ENCODE measurements at regions not wholly inside any gene's neighbourhood (a gene's known extent, or its start where the extent isn't known, plus 50 kb on each side); places are given as distances from the start of the nearest gene placed in this dataset.
"Not testable (repeated sequence)": the region's sequence is repeated elsewhere in the genome, so short reads cannot be mapped to it uniquely, and the experiment has no call there.

DNA sequence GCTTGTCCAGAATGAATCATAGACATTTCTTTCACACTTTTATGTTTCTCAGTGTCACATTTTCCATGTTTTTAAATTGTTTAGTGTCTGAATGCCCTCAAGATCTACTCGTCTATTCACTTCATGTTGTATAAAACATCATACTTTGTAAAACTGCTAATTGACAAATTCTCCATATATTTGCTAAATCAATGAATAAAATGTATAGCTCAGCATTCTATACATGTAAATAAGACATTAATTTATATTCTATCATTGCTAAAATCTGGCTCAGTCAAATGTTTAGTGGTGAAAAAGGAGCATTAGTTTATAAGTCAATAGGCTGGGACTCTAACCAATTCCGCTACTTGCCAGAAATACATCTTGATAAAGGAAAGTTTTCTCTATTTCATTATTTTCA lies 379.6 kb downstream of the NAF1 start:
- Histone ChIP-seq H3K9me3 (ENCODE audit: insufficient read depth, low read length) (no peaks in the 10 kb centered on the region), H3K4me1 (ENCODE audit: insufficient read depth, insufficient read length) (no peaks in the 10 kb centered on the region), H3K27me3 (ENCODE audit: insufficient read depth, insufficient read length) (no peaks in the 10 kb centered on the region), H3K4me3 (ENCODE audit: insufficient read length, low read depth) (no peak overlapping the region), H3K9ac (ENCODE audit: insufficient read length, low read depth) (no peak overlapping the region), H3K36me3 (ENCODE audit: insufficient read depth, insufficient read length, low read length) (no peaks in the 10 kb centered on the region)
- DNase-seq (ENCODE audit: low read depth, low spot score): no peak
- TF ChIP-seq ZNF274 (IDR thresholded peaks at IDR 0.05; ENCODE audit: low read depth, low read length) (no peak), SUZ12 (IDR thresholded peaks at IDR 0.05; ENCODE audit: extremely low read depth, insufficient read depth, insufficient read length) (no peak), YY1 (IDR thresholded peaks at IDR 0.05; ENCODE audit: insufficient read depth, insufficient read length) (no peak)

DNA sequence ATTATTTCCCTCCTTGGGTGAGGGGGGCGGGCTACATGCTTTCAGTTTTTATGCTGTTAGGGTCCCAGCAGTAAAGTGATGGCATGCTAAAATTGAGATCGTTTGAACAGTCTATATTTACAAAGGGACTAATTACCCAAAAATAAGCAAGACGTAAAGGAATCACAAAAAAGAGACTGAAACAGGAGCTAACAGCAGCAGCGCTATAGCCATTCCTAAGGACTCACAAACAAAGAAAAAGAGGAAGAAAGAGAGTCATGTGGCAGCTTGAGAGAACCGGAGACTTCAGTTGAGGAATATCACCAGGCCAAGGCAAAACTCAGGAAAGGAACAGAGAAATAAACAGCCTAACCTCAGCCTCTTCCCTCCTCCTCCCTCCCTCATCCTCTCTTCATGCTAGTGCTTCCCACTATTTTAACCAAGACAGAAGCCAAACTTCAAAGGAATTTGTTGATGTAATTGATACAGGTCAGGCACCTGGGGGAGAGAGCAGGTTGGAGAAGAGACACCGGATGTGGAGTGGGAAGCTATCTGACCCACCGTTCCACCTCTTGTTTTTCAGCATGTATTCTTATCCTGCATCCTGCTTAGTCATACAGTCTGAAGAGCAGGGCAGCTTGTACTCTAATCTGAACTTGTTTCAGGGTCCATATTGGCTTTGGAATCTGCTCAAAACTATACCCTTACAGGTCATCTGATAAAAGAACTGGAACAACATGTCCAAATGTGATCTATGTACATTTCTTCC lies 383.7 kb downstream of the NAF1 start:
- H3K4me3 ChIP-seq (ENCODE audit: insufficient read length, low read depth): no peak overlapping the region
- H3K9ac ChIP-seq (ENCODE audit: insufficient read length, low read depth): no peak overlapping the region
- no peak for DNase-seq (ENCODE audit: low read depth, low spot score)
- TF ChIP-seq YY1 (IDR thresholded peaks at IDR 0.05; ENCODE audit: insufficient read depth, insufficient read length) (no peak), ZNF274 (IDR thresholded peaks at IDR 0.05; ENCODE audit: low read depth, low read length) (no peak), SUZ12 (IDR thresholded peaks at IDR 0.05; ENCODE audit: extremely low read depth, insufficient read depth, insufficient read length) (no peak)
- H3K9me3 ChIP-seq (ENCODE audit: insufficient read depth, low read length): no peaks in the 10 kb centered on the region
- no peaks in the 10 kb centered on the region for H3K27me3 ChIP-seq (ENCODE audit: insufficient read depth, insufficient read length)
- no peaks in the 10 kb centered on the region for H3K4me1 ChIP-seq (ENCODE audit: insufficient read depth, insufficient read length)
- no peaks in the 10 kb centered on the region for H3K36me3 ChIP-seq (ENCODE audit: insufficient read depth, insufficient read length, low read length)

GRCh38 chr4:162782096-162782777 lies 384.5 kb downstream of the NAF1 start:
- Histone ChIP-seq H3K9me3 (ENCODE audit: insufficient read depth, low read length) (no peaks in the 10 kb centered on the region), H3K36me3 (ENCODE audit: insufficient read depth, insufficient read length, low read length) (no peaks in the 10 kb centered on the region), H3K27me3 (ENCODE audit: insufficient read depth, insufficient read length) (no peaks in the 10 kb centered on the region), H3K9ac (ENCODE audit: insufficient read length, low read depth) (no peak overlapping the region), H3K4me3 (ENCODE audit: insufficient read length, low read depth) (no peak overlapping the region), H3K4me1 (ENCODE audit: insufficient read depth, insufficient read length) (no peaks in the 10 kb centered on the region)
- DNase-seq (ENCODE audit: low read depth, low spot score): no peak
- TF ChIP-seq YY1 (IDR thresholded peaks at IDR 0.05; ENCODE audit: insufficient read depth, insufficient read length) (no peak), ZNF274 (IDR thresholded peaks at IDR 0.05; ENCODE audit: low read depth, low read length) (no peak), SUZ12 (IDR thresholded peaks at IDR 0.05; ENCODE audit: extremely low read depth, insufficient read depth, insufficient read length) (no peak)

DNA sequence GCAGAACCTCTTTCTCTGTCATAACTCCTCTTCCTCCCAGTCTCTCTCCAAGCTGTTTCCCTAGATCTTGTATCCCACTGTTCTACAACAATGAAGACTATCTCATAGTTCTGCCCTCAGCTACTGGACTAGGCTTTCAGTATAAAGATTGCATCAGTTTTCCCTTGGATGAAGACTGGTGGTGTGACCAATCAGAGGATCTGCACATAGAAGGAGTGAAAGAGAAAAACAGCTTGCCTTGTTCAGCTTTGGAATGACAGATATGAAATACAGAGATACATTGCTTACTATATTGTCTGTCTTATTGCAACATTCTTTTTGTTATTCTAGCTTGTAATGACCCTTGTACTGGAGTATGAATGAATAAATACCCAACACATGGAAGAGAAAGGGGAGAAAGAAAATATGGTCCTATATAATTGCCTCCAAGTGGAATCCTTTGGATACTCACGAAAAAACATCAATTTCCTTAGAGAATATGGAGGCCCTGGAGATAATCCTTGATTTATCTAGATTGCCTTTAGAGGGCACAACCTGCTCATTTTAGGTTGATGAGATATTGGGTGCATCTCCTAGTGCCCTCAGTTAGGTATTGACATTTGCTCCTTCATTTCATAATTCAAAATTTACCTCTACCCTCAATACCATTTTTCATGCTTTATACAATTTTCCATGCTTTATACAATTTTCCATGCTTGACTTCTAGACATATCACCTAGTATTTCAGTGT lies 395.8 kb downstream of the NAF1 start:
- H3K9ac ChIP-seq (ENCODE audit: insufficient read length, low read depth): no peak overlapping the region
- no peaks in the 10 kb centered on the region for H3K27me3 ChIP-seq (ENCODE audit: insufficient read depth, insufficient read length)
- H3K36me3 ChIP-seq (ENCODE audit: insufficient read depth, insufficient read length, low read length): no peaks in the 10 kb centered on the region
- H3K4me1 ChIP-seq (ENCODE audit: insufficient read depth, insufficient read length): no peaks in the 10 kb centered on the region
- TF ChIP-seq SUZ12 (IDR thresholded peaks at IDR 0.05; ENCODE audit: extremely low read depth, insufficient read depth, insufficient read length): no peak
- TF ChIP-seq YY1 (IDR thresholded peaks at IDR 0.05; ENCODE audit: insufficient read depth, insufficient read length): no peak
- no peak for TF ChIP-seq ZNF274 (IDR thresholded peaks at IDR 0.05; ENCODE audit: low read depth, low read length)
- no peak for DNase-seq (ENCODE audit: low read depth, low spot score)
- no peak overlapping the region for H3K4me3 ChIP-seq (ENCODE audit: insufficient read length, low read depth)
- H3K9me3 ChIP-seq (ENCODE audit: insufficient read depth, low read length): no peaks in the 10 kb centered on the region

DNA sequence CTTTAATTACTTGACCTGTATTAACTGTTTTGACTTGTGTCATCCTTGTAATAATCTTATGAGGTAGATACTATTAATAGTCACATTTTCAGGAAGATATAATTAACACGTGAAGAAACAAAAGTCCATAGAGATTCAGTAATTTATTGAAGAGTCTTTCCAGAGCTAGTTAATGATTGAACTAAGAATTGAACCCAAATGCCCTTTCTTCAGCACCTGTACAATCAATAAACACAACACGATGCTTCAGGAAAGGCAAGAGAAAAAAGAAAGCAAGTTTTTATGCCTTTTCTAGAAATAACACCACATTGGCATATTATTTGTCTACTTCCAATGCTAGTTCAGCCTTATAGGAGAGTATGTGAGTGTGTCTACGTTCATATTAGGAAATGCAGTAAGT lies 399.6 kb downstream of the NAF1 start:
- Histone ChIP-seq H3K4me1 (ENCODE audit: insufficient read depth, insufficient read length) (no peaks in the 10 kb centered on the region), H3K4me3 (ENCODE audit: insufficient read length, low read depth) (no peak overlapping the region), H3K9ac (ENCODE audit: insufficient read length, low read depth) (no peak overlapping the region), H3K27me3 (ENCODE audit: insufficient read depth, insufficient read length) (no peaks in the 10 kb centered on the region), H3K36me3 (ENCODE audit: insufficient read depth, insufficient read length, low read length) (no peaks in the 10 kb centered on the region), H3K9me3 (ENCODE audit: insufficient read depth, low read length) (no peaks in the 10 kb centered on the region)
- TF ChIP-seq YY1 (IDR thresholded peaks at IDR 0.05; ENCODE audit: insufficient read depth, insufficient read length): no peak
- no peak for TF ChIP-seq SUZ12 (IDR thresholded peaks at IDR 0.05; ENCODE audit: extremely low read depth, insufficient read depth, insufficient read length)
- TF ChIP-seq ZNF274 (IDR thresholded peaks at IDR 0.05; ENCODE audit: low read depth, low read length): no peak
- DNase-seq (ENCODE audit: low read depth, low spot score): no peak

- H3K36me3 ChIP-seq (ENCODE audit: insufficient read depth, insufficient read length, low read length): no peaks in the 10 kb centered on the region
- H3K4me1 ChIP-seq (ENCODE audit: insufficient read depth, insufficient read length): no peaks in the 10 kb centered on the region
- no peak overlapping the region for H3K4me3 ChIP-seq (ENCODE audit: insufficient read length, low read depth)
- no peak for DNase-seq (ENCODE audit: low read depth, low spot score)
- no peak for TF ChIP-seq SUZ12 (IDR thresholded peaks at IDR 0.05; ENCODE audit: extremely low read depth, insufficient read depth, insufficient read length)
- TF ChIP-seq YY1 (IDR thresholded peaks at IDR 0.05; ENCODE audit: insufficient read depth, insufficient read length): no peak
- TF ChIP-seq ZNF274 (IDR thresholded peaks at IDR 0.05; ENCODE audit: low read depth, low read length): no peak
- no peaks in the 10 kb centered on the region for H3K27me3 ChIP-seq (ENCODE audit: insufficient read depth, insufficient read length)
- no peak overlapping the region for H3K9ac ChIP-seq (ENCODE audit: insufficient read length, low read depth)
- no peaks in the 10 kb centered on the region for H3K9me3 ChIP-seq (ENCODE audit: insufficient read depth, low read length)
These were observed 404.7 kb downstream of the NAF1 start for GRCh38 chr4:162761965-162762364.

GRCh38 chr4:162740228-162740627 lies 426.5 kb downstream of the NAF1 start:
- not testable (repeated sequence) for DNase-seq (ENCODE audit: low read depth, low spot score); H3K9ac ChIP-seq (ENCODE audit: insufficient read length, low read depth); H3K4me3 ChIP-seq (ENCODE audit: insufficient read length, low read depth); H3K36me3 ChIP-seq (ENCODE audit: insufficient read depth, insufficient read length, low read length); H3K4me1 ChIP-seq (ENCODE audit: insufficient read depth, insufficient read length); H3K9me3 ChIP-seq (ENCODE audit: insufficient read depth, low read length); H3K27me3 ChIP-seq (ENCODE audit: insufficient read depth, insufficient read length)

DNA sequence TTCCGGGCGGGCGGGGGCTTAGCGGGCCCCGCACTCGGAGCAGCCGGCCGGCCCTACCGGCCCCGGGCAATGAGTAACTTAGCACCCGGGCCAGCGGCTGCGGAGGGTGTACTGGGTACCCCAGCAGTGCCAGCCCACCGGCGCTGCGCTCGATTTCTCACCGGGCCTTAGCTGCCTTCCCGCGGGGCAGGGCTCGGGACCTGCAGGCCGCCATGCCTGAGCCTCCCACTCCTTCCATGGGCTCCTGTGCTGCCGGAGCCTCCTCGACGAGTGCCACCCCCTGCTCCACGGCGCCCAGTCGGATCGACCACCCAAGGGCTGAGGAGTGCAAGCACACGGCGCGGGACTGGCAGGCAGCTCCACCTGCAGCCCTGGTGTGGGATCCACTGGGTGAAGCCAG lies 427.1 kb downstream of the NAF1 start:
- DNase-seq (ENCODE audit: low read depth, low spot score); H3K4me1 ChIP-seq (ENCODE audit: insufficient read depth, insufficient read length); H3K4me3 ChIP-seq (ENCODE audit: insufficient read length, low read depth); H3K27me3 ChIP-seq (ENCODE audit: insufficient read depth, insufficient read length); H3K9me3 ChIP-seq (ENCODE audit: insufficient read depth, low read length); H3K36me3 ChIP-seq (ENCODE audit: insufficient read depth, insufficient read length, low read length); H3K9ac ChIP-seq (ENCODE audit: insufficient read length, low read depth): not testable (repeated sequence)

All from NT2/D1 (cell line).